ENCODE measurements at regions not wholly inside any gene's neighbourhood (a gene's known extent, or its start where the extent isn't known, plus 50 kb on each side); places are given as distances from the start of the nearest gene placed in this dataset.

- TF ChIP-seq, protein P1, sequence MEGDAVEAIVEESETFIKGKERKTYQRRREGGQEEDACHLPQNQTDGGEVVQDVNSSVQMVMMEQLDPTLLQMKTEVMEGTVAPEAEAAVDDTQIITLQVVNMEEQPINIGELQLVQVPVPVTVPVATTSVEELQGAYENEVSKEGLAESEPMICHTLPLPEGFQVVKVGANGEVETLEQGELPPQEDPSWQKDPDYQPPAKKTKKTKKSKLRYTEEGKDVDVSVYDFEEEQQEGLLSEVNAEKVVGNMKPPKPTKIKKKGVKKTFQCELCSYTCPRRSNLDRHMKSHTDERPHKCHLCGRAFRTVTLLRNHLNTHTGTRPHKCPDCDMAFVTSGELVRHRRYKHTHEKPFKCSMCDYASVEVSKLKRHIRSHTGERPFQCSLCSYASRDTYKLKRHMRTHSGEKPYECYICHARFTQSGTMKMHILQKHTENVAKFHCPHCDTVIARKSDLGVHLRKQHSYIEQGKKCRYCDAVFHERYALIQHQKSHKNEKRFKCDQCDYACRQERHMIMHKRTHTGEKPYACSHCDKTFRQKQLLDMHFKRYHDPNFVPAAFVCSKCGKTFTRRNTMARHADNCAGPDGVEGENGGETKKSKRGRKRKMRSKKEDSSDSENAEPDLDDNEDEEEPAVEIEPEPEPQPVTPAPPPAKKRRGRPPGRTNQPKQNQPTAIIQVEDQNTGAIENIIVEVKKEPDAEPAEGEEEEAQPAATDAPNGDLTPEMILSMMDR (IDR thresholded peaks at IDR 0.05; ENCODE audit: low read depth, low read length, poor library complexity, severe bottlenecking): no peak
- no peak for TF ChIP-seq EZH2phosphoT487 (IDR thresholded peaks at IDR 0.05; ENCODE audit: borderline replicate concordance, low read length)
Observed at GRCh38 chr7:156274557-156274956, 366.0 kb upstream of the RNF32 start.

Measured in DOHH2 (cell line).